Breast epithelium (tissue), 3 donors: ENCODE measurements at regions not wholly inside any gene's neighbourhood (a gene's known extent, or its start where the extent isn't known, plus 50 kb on each side); places are given as distances from the start of the nearest gene placed in this dataset.

Experiments
- POLR2AphosphoS5 ChIP-seq, 3 donors: sonication (generic); formaldehyde crosslinking; IDR thresholded peaks; one replicate each; pipeline ENCODE4 v1.6.1; 2017; ENCODE audit warnings: antibody characterized with exemption in 3 of 3
- TF ChIP-seq, protein P1 (sequence below), 3 donors: fragments of 450-650 bp; IDR thresholded peaks; one replicate each; pipeline ENCODE4 v1.5.1; 2016 to 2017; ENCODE audit warnings: antibody characterized with exemption in 3 of 3, mild to moderate bottlenecking in 3 of 3, moderate library complexity in 3 of 3

DNA sequence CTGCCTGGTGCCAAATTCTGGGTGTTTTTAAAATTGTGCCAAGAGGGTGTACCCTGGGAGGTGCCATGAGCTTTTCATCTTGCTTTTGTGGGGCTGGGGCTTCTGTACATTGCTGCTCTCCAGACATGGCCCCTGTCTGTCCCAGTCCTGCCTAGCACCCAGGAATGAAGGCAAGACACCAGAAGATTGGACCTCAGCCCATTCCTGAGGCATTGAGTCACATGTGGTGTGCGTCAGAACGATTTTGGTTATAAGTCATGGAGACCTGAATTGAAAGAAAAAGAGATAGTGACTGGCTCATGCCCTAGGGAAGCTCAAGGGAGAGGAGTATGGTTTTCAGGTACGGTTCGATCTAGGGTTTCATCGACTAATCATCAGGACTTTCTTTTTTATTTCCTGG is 493.2 kb downstream of the TYW1 start:
- no peak for TF ChIP-seq POLR2AphosphoS5 (IDR thresholded peaks at IDR 0.05)
- TF ChIP-seq, protein P1, sequence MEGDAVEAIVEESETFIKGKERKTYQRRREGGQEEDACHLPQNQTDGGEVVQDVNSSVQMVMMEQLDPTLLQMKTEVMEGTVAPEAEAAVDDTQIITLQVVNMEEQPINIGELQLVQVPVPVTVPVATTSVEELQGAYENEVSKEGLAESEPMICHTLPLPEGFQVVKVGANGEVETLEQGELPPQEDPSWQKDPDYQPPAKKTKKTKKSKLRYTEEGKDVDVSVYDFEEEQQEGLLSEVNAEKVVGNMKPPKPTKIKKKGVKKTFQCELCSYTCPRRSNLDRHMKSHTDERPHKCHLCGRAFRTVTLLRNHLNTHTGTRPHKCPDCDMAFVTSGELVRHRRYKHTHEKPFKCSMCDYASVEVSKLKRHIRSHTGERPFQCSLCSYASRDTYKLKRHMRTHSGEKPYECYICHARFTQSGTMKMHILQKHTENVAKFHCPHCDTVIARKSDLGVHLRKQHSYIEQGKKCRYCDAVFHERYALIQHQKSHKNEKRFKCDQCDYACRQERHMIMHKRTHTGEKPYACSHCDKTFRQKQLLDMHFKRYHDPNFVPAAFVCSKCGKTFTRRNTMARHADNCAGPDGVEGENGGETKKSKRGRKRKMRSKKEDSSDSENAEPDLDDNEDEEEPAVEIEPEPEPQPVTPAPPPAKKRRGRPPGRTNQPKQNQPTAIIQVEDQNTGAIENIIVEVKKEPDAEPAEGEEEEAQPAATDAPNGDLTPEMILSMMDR (IDR thresholded peaks at IDR 0.05): no peak
